Heart left ventricle (tissue), 13 donors: ENCODE measurements at regions not wholly inside any gene's neighbourhood (a gene's known extent, or its start where the extent isn't known, plus 50 kb on each side); places are given as distances from the start of the nearest gene placed in this dataset.
"Not testable (repeated sequence)": the region's sequence is repeated elsewhere in the genome, so short reads cannot be mapped to it uniquely, and the experiment has no call there.

Experiments used
- POLR2A ChIP-seq, 2 donors: fragments of 450-650 bp; IDR thresholded peaks; one replicate each; pipeline ENCODE4 v1.6.1; 2017; ENCODE audit warnings: antibody characterized with exemption in 2 of 2, mild to moderate bottlenecking in 2 of 2, moderate library complexity in 2 of 2
- TF ChIP-seq, protein P1 (sequence below), 12 donors: fragments of 200-600 bp; sonication (generic) in 4 of 12; IDR thresholded peaks; one replicate each; pipeline versions ENCODE4 v1.5.0 to v1.8.0; 2018 to 2022; ENCODE audit warnings: antibody characterized with exemption in 12 of 12, mild to moderate bottlenecking in 5 of 12
- donor health status: ischemic (EF 13 %, LVEDD 7.1; RV severe dilation, severe dysfunction).
- donor health status: DM: no; HTN: yes; CAD: no.
- donor health status: DM: no; HTN: no; CAD: no.
- donor health status: ischemic (EF 25% LVEDD 6.9; RV normal size, moderate dysfunction).
- donor health status: ischemic (EF 25% LVEDD 5.7; RV mildly dilated, moderate dysfunction).
- donor health status: ischemic (EF 35%, LVEDD 5.7; RV mildly dilated, moderate dysfunction).
- donor health status: nonischemic (EF 11% LVEDD 7.7; RV severe dilation, severe dysfunction).
- donor health status: DM: yes; HTN: yes; CAD: no.
- donor health status: PGD.
- donor health status: ischemic (EF 29% LVEDD 5.4; RV normal size, mild dysfunction).
- donor health status: nonischemic (EF 23%, LVEDD 6.1; RV moderate dilation, normal function).

DNA sequence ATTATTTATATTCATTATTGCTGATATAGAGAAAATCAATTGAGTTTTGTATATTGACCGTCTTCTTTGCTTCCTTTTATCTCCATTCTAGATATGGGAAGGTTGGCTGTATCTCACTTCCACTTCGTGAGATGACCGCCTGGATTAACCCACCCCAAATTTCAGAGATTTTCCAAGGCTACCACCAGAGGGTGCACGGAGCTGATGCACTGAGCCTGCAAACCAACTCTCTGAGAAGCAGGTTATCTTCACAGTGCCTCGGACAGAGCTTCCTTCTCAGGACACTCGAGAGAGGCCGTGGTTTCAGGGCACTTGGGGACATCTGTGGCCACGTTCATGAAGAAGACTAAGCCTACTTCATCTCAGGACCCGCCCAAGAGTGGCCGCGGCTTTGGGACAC lies 365.8 kb downstream of the CDY1 start:
- TF ChIP-seq, protein P1, sequence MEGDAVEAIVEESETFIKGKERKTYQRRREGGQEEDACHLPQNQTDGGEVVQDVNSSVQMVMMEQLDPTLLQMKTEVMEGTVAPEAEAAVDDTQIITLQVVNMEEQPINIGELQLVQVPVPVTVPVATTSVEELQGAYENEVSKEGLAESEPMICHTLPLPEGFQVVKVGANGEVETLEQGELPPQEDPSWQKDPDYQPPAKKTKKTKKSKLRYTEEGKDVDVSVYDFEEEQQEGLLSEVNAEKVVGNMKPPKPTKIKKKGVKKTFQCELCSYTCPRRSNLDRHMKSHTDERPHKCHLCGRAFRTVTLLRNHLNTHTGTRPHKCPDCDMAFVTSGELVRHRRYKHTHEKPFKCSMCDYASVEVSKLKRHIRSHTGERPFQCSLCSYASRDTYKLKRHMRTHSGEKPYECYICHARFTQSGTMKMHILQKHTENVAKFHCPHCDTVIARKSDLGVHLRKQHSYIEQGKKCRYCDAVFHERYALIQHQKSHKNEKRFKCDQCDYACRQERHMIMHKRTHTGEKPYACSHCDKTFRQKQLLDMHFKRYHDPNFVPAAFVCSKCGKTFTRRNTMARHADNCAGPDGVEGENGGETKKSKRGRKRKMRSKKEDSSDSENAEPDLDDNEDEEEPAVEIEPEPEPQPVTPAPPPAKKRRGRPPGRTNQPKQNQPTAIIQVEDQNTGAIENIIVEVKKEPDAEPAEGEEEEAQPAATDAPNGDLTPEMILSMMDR (IDR thresholded peaks at IDR 0.05), result not testable (repeated sequence)
- TF ChIP-seq POLR2A (IDR thresholded peaks at IDR 0.05), result not testable (repeated sequence)
